ENCODE measurements at regions not wholly inside any gene's neighbourhood (a gene's known extent, or its start where the extent isn't known, plus 50 kb on each side); places are given as distances from the start of the nearest gene placed in this dataset.

GRCh38 chr10:78516756-78517155 lies 483.1 kb downstream of the RPS24 start:
- DNase-seq (ENCODE audit: unreplicated experiment): no peak
- H3K27ac Mint-ChIP-seq (ENCODE audit: low read depth, unreplicated experiment): no peak overlapping the region
- H3K4me1 Mint-ChIP-seq (ENCODE audit: insufficient read depth, unreplicated experiment): peaks cover 6% of the 10 kb centered on the region
- peaks cover 29% of the 10 kb centered on the region for H3K27me3 Mint-ChIP-seq (ENCODE audit: insufficient read depth, unreplicated experiment)
- no TSS peak for BruUV-seq (replicated peaks)
- TF ChIP-seq CTCF (IDR thresholded peaks at IDR 0.05; ENCODE audit: unreplicated experiment): no peak
- POLR2A ChIA-PET: no interaction called here
- intact Hi-C loops (cut with micrococcal nuclease): no loop called here
- no peak overlapping the region for H3K4me3 Mint-ChIP-seq (ENCODE audit: unreplicated experiment)
- CTCF ChIA-PET: interaction anchor here (0.8 kb wide), 1 partner anchor 21 kb away, joined by 6 read pairs; no protein-coding TSS in a partner anchor
- H3K9me3 Mint-ChIP-seq (ENCODE audit: unreplicated experiment): no peaks in the 10 kb centered on the region
- H3K36me3 Mint-ChIP-seq (ENCODE audit: insufficient read depth, unreplicated experiment): no peaks in the 10 kb centered on the region

GRCh38 chr10:78518224-78518623 lies 484.6 kb downstream of the RPS24 start:
- Mint-ChIP-seq H3K27me3 (ENCODE audit: insufficient read depth, unreplicated experiment) (peaks cover 31% of the 10 kb centered on the region), H3K4me1 (ENCODE audit: insufficient read depth, unreplicated experiment) (peaks cover 5% of the 10 kb centered on the region), H3K4me3 (ENCODE audit: unreplicated experiment) (no peak overlapping the region), H3K9me3 (ENCODE audit: unreplicated experiment) (no peaks in the 10 kb centered on the region), H3K27ac (ENCODE audit: low read depth, unreplicated experiment) (no peak overlapping the region), H3K36me3 (ENCODE audit: insufficient read depth, unreplicated experiment) (no peaks in the 10 kb centered on the region)
- no peak for TF ChIP-seq CTCF (IDR thresholded peaks at IDR 0.05; ENCODE audit: unreplicated experiment)
- DNase-seq (ENCODE audit: unreplicated experiment): no peak
- intact Hi-C loops (cut with micrococcal nuclease): no loop called here
- no TSS peak for BruUV-seq (replicated peaks)
- CTCF ChIA-PET: interaction anchor here (0.6 kb wide), 1 partner anchor 42 kb away, joined by 3 read pairs; no protein-coding TSS in a partner anchor
- POLR2A ChIA-PET: no interaction called here

GRCh38 chr10:78520737-78521430 lies 487.2 kb downstream of the RPS24 start:
- DNase-seq (ENCODE audit: unreplicated experiment): peak; percentile 60
- Mint-ChIP-seq H3K27ac (ENCODE audit: low read depth, unreplicated experiment) (no peak overlapping the region), H3K4me1 (ENCODE audit: insufficient read depth, unreplicated experiment) (no peaks in the 10 kb centered on the region), H3K9me3 (ENCODE audit: unreplicated experiment) (no peaks in the 10 kb centered on the region), H3K36me3 (ENCODE audit: insufficient read depth, unreplicated experiment) (no peaks in the 10 kb centered on the region), H3K27me3 (ENCODE audit: insufficient read depth, unreplicated experiment) (peaks cover 57% of the 10 kb centered on the region), H3K4me3 (ENCODE audit: unreplicated experiment) (no peak overlapping the region)
- BruUV-seq (replicated peaks): no TSS peak
- ChIA-PET POLR2A (no interaction called here), CTCF (interaction anchor here (0.8 kb wide), 1 partner anchor 683 kb away, joined by 3 read pairs; no protein-coding TSS in a partner anchor)
- no peak for TF ChIP-seq CTCF (IDR thresholded peaks at IDR 0.05; ENCODE audit: unreplicated experiment)
- intact Hi-C loops (cut with micrococcal nuclease): no loop called here

- no peak for TF ChIP-seq CTCF (IDR thresholded peaks at IDR 0.05; ENCODE audit: unreplicated experiment)
- DNase-seq (ENCODE audit: unreplicated experiment): no peak
- Mint-ChIP-seq H3K27ac (ENCODE audit: low read depth, unreplicated experiment) (no peak overlapping the region), H3K4me3 (ENCODE audit: unreplicated experiment) (no peak overlapping the region), H3K9me3 (ENCODE audit: unreplicated experiment) (no peaks in the 10 kb centered on the region), H3K36me3 (ENCODE audit: insufficient read depth, unreplicated experiment) (no peaks in the 10 kb centered on the region), H3K4me1 (ENCODE audit: insufficient read depth, unreplicated experiment) (no peaks in the 10 kb centered on the region), H3K27me3 (ENCODE audit: insufficient read depth, unreplicated experiment) (peaks cover 47% of the 10 kb centered on the region)
- BruUV-seq (replicated peaks): no TSS peak
- ChIA-PET POLR2A (no interaction called here), CTCF (no interaction called here)
- intact Hi-C loops (cut with micrococcal nuclease): no loop called here
Measured at GRCh38 chr10:78523453-78523852, 489.8 kb downstream of the RPS24 start.

All from MCF 10A (cell line).